ENCODE measurements at regions not wholly inside any gene's neighbourhood (a gene's known extent, or its start where the extent isn't known, plus 50 kb on each side); places are given as distances from the start of the nearest gene placed in this dataset.
"Not testable (repeated sequence)": the region's sequence is repeated elsewhere in the genome, so short reads cannot be mapped to it uniquely, and the experiment has no call there.

GRCh38 chr21:28013123-28013522 lies 979.6 kb downstream of the LTN1 start:
- not testable (repeated sequence) for TF ChIP-seq REST (IDR thresholded peaks at IDR 0.05; ENCODE audit: unreplicated experiment); POLR2AphosphoS5 (IDR thresholded peaks at IDR 0.05; ENCODE audit: low read depth); EZH2 (IDR thresholded peaks at IDR 0.05; ENCODE audit: low read depth, unreplicated experiment); CTCF (conservative IDR thresholded peaks at IDR 0.05; ENCODE audit: low read depth in 2 of 2); EZH2phosphoT487 (IDR thresholded peaks at IDR 0.05; ENCODE audit: unreplicated experiment); STAT1 (IDR thresholded peaks at IDR 0.05; ENCODE audit: unreplicated experiment); ZNF462 (CRISPR knock-in tag; IDR thresholded peaks at IDR 0.05); CREB1 (CRISPR knock-in tag; IDR thresholded peaks at IDR 0.05; ENCODE audit: low read depth); JUNB (IDR thresholded peaks at IDR 0.05; ENCODE audit: unreplicated experiment); ETS1 (IDR thresholded peaks at IDR 0.05)

Data from GM23338 (cell line).